CD4-positive, alpha-beta T cell treated with Interleukin-15 for 4 hours (primary cell): ENCODE measurements at regions not wholly inside any gene's neighbourhood (a gene's known extent, or its start where the extent isn't known, plus 50 kb on each side); places are given as distances from the start of the nearest gene placed in this dataset.
"Not testable (repeated sequence)": the region's sequence is repeated elsewhere in the genome, so short reads cannot be mapped to it uniquely, and the experiment has no call there.

Experiments
- DNase-seq: peaks from one replicate; pipeline ENCODE4 v3.0.0-alpha.2; 2020; ENCODE audit warnings: low spot score

DNA sequence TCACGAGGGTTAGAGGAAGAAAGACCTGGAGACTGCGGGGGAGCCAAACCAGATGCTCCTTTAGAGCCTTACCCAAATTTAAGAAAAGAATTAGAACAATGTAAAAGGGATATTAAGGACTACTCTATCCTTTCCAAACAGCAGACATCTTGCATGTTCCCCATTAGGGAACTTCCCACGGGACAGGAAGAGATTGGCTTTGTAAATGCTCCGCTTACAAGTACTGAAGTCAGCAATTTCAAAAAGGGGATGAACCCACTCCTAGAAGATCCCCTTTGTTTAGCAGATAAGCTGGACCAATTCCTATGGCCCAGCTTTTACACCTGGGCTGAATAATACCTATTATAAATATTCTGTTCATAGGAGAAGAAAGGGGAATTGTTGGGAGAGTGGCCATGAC, 74.2 kb downstream of the APOBEC1 start:
- no peak for DNase-seq

GRCh38 chr12:7590085-7590484, 75.6 kb downstream of the APOBEC1 start:
- DNase-seq = not testable (repeated sequence)

- peak; percentile 43 for DNase-seq
Measured at GRCh38 chr12:7588742-7589329, 76.9 kb downstream of the APOBEC1 start.

DNA sequence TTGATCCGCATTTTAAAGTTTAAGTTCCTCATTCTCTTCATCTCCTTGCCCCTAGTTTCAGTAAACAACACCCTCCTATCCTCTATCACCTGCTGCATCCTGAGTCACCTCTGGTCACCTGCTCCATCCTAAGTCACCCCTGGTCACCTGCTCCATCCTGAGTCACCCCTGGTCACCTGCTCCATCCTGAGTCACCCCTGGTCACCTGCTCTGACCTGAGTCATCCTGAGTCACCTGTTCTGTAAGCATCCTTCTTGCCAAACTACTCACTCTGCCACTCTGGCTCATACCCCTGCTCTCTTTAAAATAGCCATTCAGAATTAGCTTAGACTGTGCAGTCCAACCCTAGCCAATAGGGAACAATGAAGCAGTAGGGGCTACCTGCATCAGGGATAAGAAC, 80.6 kb upstream of the CD163 start:
- DNase-seq = not testable (repeated sequence)

- no peak for DNase-seq
Measured at GRCh38 chr12:7583471-7583870, 79.9 kb upstream of the CD163 start.

DNA sequence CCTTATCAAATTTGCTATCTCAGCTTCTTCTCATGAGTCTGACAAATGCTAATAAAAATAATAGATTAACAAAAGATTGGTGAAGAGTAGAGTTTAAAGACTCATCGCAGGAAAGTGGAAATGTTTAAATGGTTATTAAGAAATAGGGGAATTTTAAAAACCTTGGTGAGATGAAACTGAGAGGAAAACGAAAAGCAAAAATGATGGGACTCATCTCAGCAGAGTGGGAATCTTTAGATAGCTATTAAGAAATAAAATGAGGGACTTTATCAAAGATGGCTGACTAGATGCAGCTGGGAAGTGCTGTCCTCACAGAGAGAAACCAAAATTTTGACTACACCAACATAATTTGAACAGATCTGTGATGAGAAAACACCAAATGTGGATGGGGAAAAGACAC, 79.2 kb upstream of the CD163 start:
- no peak for DNase-seq

GRCh38 chr12:7581625-7582024, 78.0 kb upstream of the CD163 start:
- DNase-seq = no peak

DNA sequence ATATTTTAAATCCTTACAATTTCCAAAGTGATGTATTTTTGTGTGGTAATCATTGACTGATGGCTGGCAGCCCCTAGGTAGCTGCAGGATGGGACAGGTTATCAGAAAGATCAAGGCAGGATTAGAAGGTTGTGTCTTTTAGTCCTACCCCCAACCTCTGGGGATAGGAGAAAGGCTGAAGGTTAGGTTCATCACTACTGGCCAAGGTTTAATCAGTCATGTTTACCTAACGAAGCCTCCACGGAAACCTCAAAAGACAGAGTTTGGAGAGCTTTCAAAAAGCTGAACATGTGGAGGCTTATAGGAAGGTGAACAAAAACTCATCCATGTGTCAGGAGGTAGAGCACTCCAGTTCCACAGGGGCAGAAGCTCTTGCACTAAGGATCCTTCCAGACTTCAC, 77.5 kb upstream of the CD163 start:
- DNase-seq = no peak

GRCh38 chr12:7571257-7571656, 67.7 kb upstream of the CD163 start:
- DNase-seq = no peak

GRCh38 chr12:7557227-7557626, 53.6 kb upstream of the CD163 start:
- DNase-seq = no peak

GRCh38 chr12:7555752-7556151, 52.2 kb upstream of the CD163 start:
- DNase-seq = no peak

DNA sequence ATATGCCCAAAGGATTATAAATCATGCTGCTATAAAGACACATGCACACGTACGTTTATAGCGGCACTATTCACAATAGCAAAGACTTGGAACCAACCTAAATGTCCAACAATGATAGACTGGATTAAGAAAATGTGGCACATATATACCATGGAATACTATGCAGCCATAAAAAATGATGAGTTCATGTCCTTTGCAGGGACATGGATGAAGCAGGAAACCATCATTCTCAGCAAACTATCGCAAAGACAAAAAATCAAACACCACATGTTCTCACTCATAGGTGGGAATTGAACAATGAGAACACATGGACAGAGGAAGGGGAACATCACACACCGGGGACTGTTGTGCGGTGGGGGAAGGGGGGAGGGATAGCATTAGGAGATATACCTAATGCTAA, 51.3 kb upstream of the CD163 start:
- DNase-seq = not testable (repeated sequence)
